Liver (tissue), 3 donors: ENCODE measurements at regions not wholly inside any gene's neighbourhood (a gene's known extent, or its start where the extent isn't known, plus 50 kb on each side); places are given as distances from the start of the nearest gene placed in this dataset.

Experiments used
- ATF3 ChIP-seq: IDR thresholded peaks from 2 replicates; pipeline ENCODE4 v1.6.1; 2016; ENCODE audit warnings: antibody characterized with exemption
- CTCF ChIP-seq: fragments of 150-350 bp; IDR thresholded peaks from 2 replicates; pipeline ENCODE4 v1.5.1; 2017; ENCODE audit warnings: improper control_type of control experiment, low read depth, low read length; ENCODE audit not compliant: missing input control
- EGR1 ChIP-seq, 2 donors: IDR thresholded peaks; 2 replicates each; pipeline ENCODE4 v1.6.1; 2016 to 2018; ENCODE audit warnings: antibody characterized with exemption in 2 of 2, low read depth in 2 of 2
- GABPA ChIP-seq, 2 donors: IDR thresholded peaks in 1 of 2; conservative IDR thresholded peaks in 1 of 2; 2 replicates each; pipeline ENCODE4 v1.6.1; 2016; ENCODE audit warnings: antibody characterized with exemption in 2 of 2, mild to moderate bottlenecking in 1 of 2, moderate library complexity in 1 of 2
- HNF4A ChIP-seq, 2 donors: conservative IDR thresholded peaks; 2 replicates each; pipeline ENCODE4 v1.6.1; 2016; ENCODE audit warnings: antibody characterized with exemption in 2 of 2, mild to moderate bottlenecking in 2 of 2
- HNF4G ChIP-seq: IDR thresholded peaks from 2 replicates; pipeline ENCODE4 v1.6.1; 2016; ENCODE audit warnings: antibody characterized with exemption
- JUND ChIP-seq, 2 donors: IDR thresholded peaks; 2 replicates each; pipeline ENCODE4 v1.6.1; 2016; ENCODE audit warnings: antibody characterized with exemption in 2 of 2
- NR2F2 ChIP-seq: IDR thresholded peaks from 2 replicates; pipeline ENCODE4 v1.6.1; 2016; ENCODE audit warnings: antibody characterized with exemption
- RAD21 ChIP-seq, 2 donors: IDR thresholded peaks; 2 replicates each; pipeline ENCODE4 v1.6.1; 2016; ENCODE audit warnings: antibody characterized with exemption in 2 of 2, mild to moderate bottlenecking in 2 of 2
- REST ChIP-seq: IDR thresholded peaks from 2 replicates; pipeline ENCODE4 v1.6.1; 2016; ENCODE audit warnings: antibody characterized with exemption, mild to moderate bottlenecking
- SP1 ChIP-seq: IDR thresholded peaks from 2 replicates; pipeline ENCODE4 v1.6.1; 2018; ENCODE audit warnings: antibody characterized with exemption, mild to moderate bottlenecking
- TAF1 ChIP-seq: conservative IDR thresholded peaks from 2 replicates; pipeline ENCODE4 v1.6.1; 2016; ENCODE audit warnings: antibody characterized with exemption, mild to moderate bottlenecking
- YY1 ChIP-seq: IDR thresholded peaks from 2 replicates; pipeline ENCODE4 v1.6.1; 2016; ENCODE audit warnings: antibody characterized with exemption, mild to moderate bottlenecking
- TF ChIP-seq, protein P1 (sequence below): IDR thresholded peaks from 2 replicates; pipeline ENCODE4 v1.6.1; 2016; ENCODE audit warnings: antibody characterized with exemption
- donor health status: healthy.
- donor health status: healthy.

GRCh38 chr22:49629586-49630447 lies 197.9 kb downstream of the BRD1 start:
- no peak for TF ChIP-seq TAF1
- TF ChIP-seq CTCF, result no peak
- no peak for TF ChIP-seq SP1
- TF ChIP-seq, protein P1, sequence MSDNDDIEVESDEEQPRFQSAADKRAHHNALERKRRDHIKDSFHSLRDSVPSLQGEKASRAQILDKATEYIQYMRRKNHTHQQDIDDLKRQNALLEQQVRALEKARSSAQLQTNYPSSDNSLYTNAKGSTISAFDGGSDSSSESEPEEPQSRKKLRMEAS, result no peak
- TF ChIP-seq RAD21 (IDR thresholded peaks at IDR 0.05), result no peak
- TF ChIP-seq REST, result no peak
- TF ChIP-seq ATF3, result no peak
- TF ChIP-seq JUND (IDR thresholded peaks at IDR 0.05), result no peak
- no peak for TF ChIP-seq YY1
- TF ChIP-seq EGR1 (IDR thresholded peaks at IDR 0.05; ENCODE audit: low read depth in 2 of 2), result no peak
- TF ChIP-seq GABPA (IDR thresholded peaks at IDR 0.05 in 1 of 2, conservative IDR thresholded peaks at IDR 0.05 in 1 of 2), result no peak
- no peak for TF ChIP-seq HNF4A (conservative IDR thresholded peaks at IDR 0.05)
- no peak for TF ChIP-seq NR2F2
- no peak for TF ChIP-seq HNF4G
